IMR-90 (cell line): ENCODE measurements at regions not wholly inside any gene's neighbourhood (a gene's known extent, or its start where the extent isn't known, plus 50 kb on each side); places are given as distances from the start of the nearest gene placed in this dataset.

Source experiments
- ATAC-seq: fragments of 200-7000 bp; cut with Tn5 transposase; 2 replicates; pipeline ENCODE4 v1.9.1; 2020; ENCODE audit warnings: low read depth, mild to moderate bottlenecking, moderate library complexity
- BruUV-seq: library from RNA; stranded (reverse); fragments of 400-500 nt; replicated peaks from 2 replicates; lab custom pipeline; 2021; lab: Mats Ljungman, UMichigan
- CTCF ChIA-PET: fragments of 300-600 bp; formaldehyde crosslinking; extraction: SDS; loops from one replicate; lab custom pipeline; 2021; ENCODE audit warnings: antibody characterized with exemption; lab: Yijun Ruan, JAX
- POLR2A ChIA-PET: fragments of 300-600 bp; sonication (Branson Sonifier 250); formaldehyde crosslinking; loops from one replicate; lab custom pipeline; 2022; ENCODE audit warnings: antibody characterized with exemption; ENCODE audit not compliant: unreplicated experiment; lab: Charles Lee
- DNase-seq: peaks from one replicate; pipeline ENCODE4 v3.0.0; 2013
- H2AFZ ChIP-seq: replicated peaks from 2 replicates; pipeline ENCODE3; 2013; ENCODE audit warnings: low read length, mild to moderate bottlenecking; ENCODE audit not compliant: poor library complexity
- H2AK5ac ChIP-seq: 2 replicates; pipeline ENCODE4 v1.6.1; 2013; ENCODE audit warnings: low read depth, low read length, inconsistent platforms
- H2AK9ac ChIP-seq: replicated peaks from 2 replicates; pipeline ENCODE3; 2013; ENCODE audit warnings: mild to moderate bottlenecking, low read depth, low read length, moderate library complexity; ENCODE audit not compliant: poor library complexity
- H2BK120ac ChIP-seq: 2 replicates; pipeline ENCODE4 v1.6.1; 2013; ENCODE audit warnings: low read depth, low read length, inconsistent platforms
- H2BK15ac ChIP-seq: 3 replicates; pipeline ENCODE4 v1.6.1; 2013; ENCODE audit warnings: low read depth, low read length, inconsistent platforms
- H2BK20ac ChIP-seq: 2 replicates; pipeline ENCODE4 v1.6.1; 2013; ENCODE audit warnings: low read depth, mild to moderate bottlenecking, inconsistent platforms, low read length, moderate library complexity
- H2BK5ac ChIP-seq: 2 replicates; pipeline ENCODE4 v1.6.1; 2013; ENCODE audit warnings: mild to moderate bottlenecking, low read depth, low read length, inconsistent platforms; ENCODE audit not compliant: poor library complexity, severe bottlenecking
- H3K14ac ChIP-seq: replicated peaks from 2 replicates; pipeline ENCODE4 v1.6.1; 2013; ENCODE audit warnings: low read depth, low read length, inconsistent platforms
- H3K18ac ChIP-seq: 2 replicates; pipeline ENCODE4 v1.6.1; 2013; ENCODE audit warnings: low read depth, low read length, control low read depth
- H3K23ac ChIP-seq: 2 replicates; pipeline ENCODE4 v1.6.1; 2013; ENCODE audit warnings: low read depth, low read length, inconsistent platforms
- H3K27ac ChIP-seq: 2 replicates; pipeline ENCODE4 v1.5.1; 2013; ENCODE audit warnings: mild to moderate bottlenecking, control low read depth, low read length; ENCODE audit not compliant: insufficient read depth
- H3K27me3 ChIP-seq: 2 replicates; pipeline ENCODE4 v1.6.1; 2013; ENCODE audit warnings: low read length; ENCODE audit not compliant: control insufficient read depth, insufficient read depth
- H3K36me3 ChIP-seq: 2 replicates; pipeline ENCODE4 v1.6.1; 2013; ENCODE audit warnings: low read length, mixed read lengths; ENCODE audit not compliant: control insufficient read depth, insufficient read depth
- H3K4ac ChIP-seq: 2 replicates; pipeline ENCODE4 v1.6.1; 2013; ENCODE audit warnings: low read depth, low read length, inconsistent platforms
- H3K4me1 ChIP-seq: 2 replicates; pipeline ENCODE4 v1.6.1; 2013; ENCODE audit warnings: low read length, mixed read lengths; ENCODE audit not compliant: control insufficient read depth, insufficient read depth
- H3K4me2 ChIP-seq: 2 replicates; pipeline ENCODE4 v1.6.1; 2013; ENCODE audit warnings: low read depth, mild to moderate bottlenecking, control low read depth, low read length, moderate library complexity
- H3K4me3 ChIP-seq: 2 replicates; pipeline ENCODE4 v1.5.1; 2013; ENCODE audit warnings: low read depth, mild to moderate bottlenecking, control low read depth, low read length, moderate library complexity; ENCODE audit not compliant: insufficient read depth
- H3K56ac ChIP-seq: 2 replicates; pipeline ENCODE4 v1.6.1; 2013; ENCODE audit warnings: low read length, inconsistent platforms; ENCODE audit not compliant: insufficient read depth; ENCODE audit errors: extremely low read depth
- H3K79me1 ChIP-seq, 2 experiments: 2 replicates each; pipeline ENCODE4 v1.6.1; 2013; ENCODE audit warnings: low read length in 2 of 2, inconsistent platforms in 1 of 2, low read depth in 1 of 2
- H3K9ac ChIP-seq: 2 replicates; pipeline ENCODE4 v1.6.1; 2013; ENCODE audit warnings: low read depth, low read length, control low read depth
- H3K9me1 ChIP-seq: 2 replicates; pipeline ENCODE4 v1.6.1; 2013; ENCODE audit warnings: low read length, inconsistent platforms; ENCODE audit not compliant: insufficient read depth
- H3K9me3 ChIP-seq: 2 replicates; pipeline ENCODE4 v1.6.1; 2013; ENCODE audit warnings: low read length; ENCODE audit not compliant: control insufficient read depth, insufficient read depth
- H4K20me1 ChIP-seq: 2 replicates; pipeline ENCODE4 v1.6.1; 2013; ENCODE audit warnings: low read length, inconsistent platforms; ENCODE audit not compliant: insufficient read depth
- H4K5ac ChIP-seq: 2 replicates; pipeline ENCODE4 v1.6.1; 2013; ENCODE audit warnings: mild to moderate bottlenecking, low read depth, low read length, control low read depth
- H4K8ac ChIP-seq, 2 experiments: 2 replicates each; pipeline ENCODE4 v1.6.1; 2013; ENCODE audit warnings: low read depth in 2 of 2, low read length in 2 of 2, control low read depth in 1 of 2, inconsistent platforms in 1 of 2
- H4K91ac ChIP-seq: 2 replicates; pipeline ENCODE4 v1.6.1; 2013; ENCODE audit warnings: low read depth, low read length, inconsistent platforms; ENCODE audit not compliant: insufficient read depth
- BHLHE40 ChIP-seq: fragments of 150-350 bp; IDR thresholded peaks from 2 replicates; pipeline ENCODE4 v1.6.1; 2016; ENCODE audit warnings: mild to moderate bottlenecking, low read depth, low read length
- CEBPB ChIP-seq: IDR thresholded peaks from 2 replicates; pipeline ENCODE4 v1.6.1; 2012; ENCODE audit warnings: low read depth, low read length, improper control_type of control experiment
- CHD1 ChIP-seq: IDR thresholded peaks from 2 replicates; pipeline ENCODE4 v1.6.1; 2012; ENCODE audit warnings: low read depth, low read length, improper control_type of control experiment
- CTCF ChIP-seq: conservative IDR thresholded peaks from 2 replicates; pipeline ENCODE4 v1.5.1; 2012; ENCODE audit warnings: mild to moderate bottlenecking, low read depth, low read length, improper control_type of control experiment
- ELK1 ChIP-seq: fragments of 150-350 bp; IDR thresholded peaks from 2 replicates; pipeline ENCODE4 v1.6.1; 2016; ENCODE audit warnings: low read depth, mild to moderate bottlenecking, low read length, moderate library complexity, borderline replicate concordance
- FOS ChIP-seq: fragments of 150-350 bp; IDR thresholded peaks from 2 replicates; pipeline ENCODE4 v1.6.1; 2016; ENCODE audit warnings: low read depth, low read length
- MAFK ChIP-seq: IDR thresholded peaks from 2 replicates; pipeline ENCODE4 v1.6.1; 2012; ENCODE audit warnings: low read depth, low read length, improper control_type of control experiment
- MAZ ChIP-seq: IDR thresholded peaks from 2 replicates; pipeline ENCODE4 v1.6.1; 2012; ENCODE audit warnings: low read depth, mild to moderate bottlenecking, low read length, improper control_type of control experiment, moderate library complexity, borderline replicate concordance
- MXI1 ChIP-seq: IDR thresholded peaks from 2 replicates; pipeline ENCODE4 v1.6.1; 2012; ENCODE audit warnings: low read depth, mild to moderate bottlenecking, low read length, moderate library complexity, borderline replicate concordance
- NFE2L2 ChIP-seq: fragments of 150-350 bp; IDR thresholded peaks from 2 replicates; pipeline ENCODE4 v1.6.1; 2016; ENCODE audit warnings: low read depth, mild to moderate bottlenecking, low read length
- POLR2A ChIP-seq: IDR thresholded peaks from 2 replicates; pipeline ENCODE4 v1.6.1; 2012; ENCODE audit warnings: mild to moderate bottlenecking, low read depth, low read length
- RAD21 ChIP-seq: IDR thresholded peaks from 2 replicates; pipeline ENCODE4 v1.6.1; 2012; ENCODE audit warnings: low read length, improper control_type of control experiment
- RCOR1 ChIP-seq: IDR thresholded peaks from 2 replicates; pipeline ENCODE4 v1.6.1; 2012; ENCODE audit warnings: mild to moderate bottlenecking, low read length, improper control_type of control experiment; ENCODE audit not compliant: insufficient replicate concordance
- RFX5 ChIP-seq: IDR thresholded peaks from 2 replicates; pipeline ENCODE4 v1.8.0; 2012; ENCODE audit warnings: low read depth, mild to moderate bottlenecking, low read length, moderate library complexity
- SMC3 ChIP-seq: fragments of 150-350 bp; IDR thresholded peaks from 2 replicates; pipeline ENCODE4 v1.6.1; 2016; ENCODE audit warnings: low read depth, mild to moderate bottlenecking, antibody characterized with exemption, low read length, moderate library complexity
- USF2 ChIP-seq: fragments of 150-350 bp; IDR thresholded peaks from 2 replicates; pipeline ENCODE4 v1.6.1; 2017; ENCODE audit warnings: mild to moderate bottlenecking, antibody characterized with exemption, low read length, low read depth
- WGBS, 2 experiments: methylation state at CpG; one replicate each; pipeline versions ENCODE4 v1.1.5 to v1.1.7; 2013; ENCODE audit warnings: missing lambda C conversion rate in 2 of 2; ENCODE audit not compliant: insufficient read length in 1 of 2; ENCODE audit errors: extremely low coverage in 2 of 2; 5-methylcytosine and 5-hydroxymethylcytosine counted together
- dilution Hi-C: fragments of 300-500 bp; cut with HindIII; formaldehyde crosslinking; loops from one replicate; pipeline ENCODE4 v1.14.3; 2018; ENCODE audit warnings: low sequenced_read_pairs; ENCODE audit not compliant: unreplicated experiment
- in situ Hi-C: fragments of 300-500 bp; cut with MboI; formaldehyde crosslinking; loops from 3 replicates; pipeline ENCODE4 v1.14.3; 2019; ENCODE audit warnings: low sequenced_read_pairs, inconsistent platforms, mixed read lengths
- intact Hi-C: fragments of 100-400 bp; cut with micrococcal nuclease; formaldehyde crosslinking; loops from 2 replicates; pipeline ENCODE4 v1.10.0; 2022

- in situ Hi-C loops (no loop called here), dilution Hi-C loops (no loop called here), intact Hi-C loops (no loop called here)
- H3K27me3 ChIP-seq = no peaks in the 10 kb centered on the region
- no peak overlapping the region for H2BK15ac ChIP-seq
- H3K9ac ChIP-seq = no peak overlapping the region
- CTCF ChIA-PET = no interaction called here
- no peaks in the 10 kb centered on the region for H4K20me1 ChIP-seq
- H3K36me3 ChIP-seq = no peaks in the 10 kb centered on the region
- H3K23ac ChIP-seq = no peak overlapping the region
- no peak overlapping the region for H4K8ac ChIP-seq
- no peak overlapping the region for H3K18ac ChIP-seq
- no peak for ATAC-seq
- POLR2A ChIA-PET = no interaction called here
- H2BK5ac ChIP-seq = no peak overlapping the region
- no peak for TF ChIP-seq CTCF
- TF ChIP-seq NFE2L2 = no peak
- TF ChIP-seq CHD1 = no peak
- TF ChIP-seq POLR2A = no peak
- TF ChIP-seq SMC3 = no peak
- TF ChIP-seq FOS = no peak
- no peak for TF ChIP-seq USF2
- no peak for TF ChIP-seq MAZ
- TF ChIP-seq ELK1 = no peak
- no peak for TF ChIP-seq MXI1
- no peak for TF ChIP-seq RCOR1
- no peak for TF ChIP-seq RFX5
- TF ChIP-seq BHLHE40 = no peak
- no peak for TF ChIP-seq CEBPB
- TF ChIP-seq MAFK = no peak
- no peak for TF ChIP-seq RAD21
- H3K79me1 ChIP-seq = no peaks in the 10 kb centered on the region
- H3K4ac ChIP-seq = no peak overlapping the region
- no peak overlapping the region for H4K91ac ChIP-seq
- H4K5ac ChIP-seq = no peak overlapping the region
- H3K4me2 ChIP-seq = no peak overlapping the region
- no peak overlapping the region for H3K27ac ChIP-seq
- no peak overlapping the region for H2BK20ac ChIP-seq
- no peaks in the 10 kb centered on the region for H3K9me1 ChIP-seq
- no peak overlapping the region for H3K4me3 ChIP-seq
- no peak overlapping the region for H3K14ac ChIP-seq
- no peaks in the 10 kb centered on the region for H3K4me1 ChIP-seq
- no peak for DNase-seq
- no peak overlapping the region for H2AK5ac ChIP-seq
- no peak overlapping the region for H2AFZ ChIP-seq
- no peak overlapping the region for H2BK120ac ChIP-seq
- WGBS, 2 experiments = 80% methylated on average over 1 of the region's 9 CpGs; no CpG with 5 or more reads in 1 of the 2 experiments
- no TSS peak for BruUV-seq
- no peak overlapping the region for H2AK9ac ChIP-seq
- H3K56ac ChIP-seq = no peak overlapping the region
- H3K9me3 ChIP-seq = peaks cover 7% of the 10 kb centered on the region
Measured at GRCh38 chr2:209208211-209208610, 215.6 kb upstream of the MAP2 start.
